ENCODE measurements at regions not wholly inside any gene's neighbourhood (a gene's known extent, or its start where the extent isn't known, plus 50 kb on each side); places are given as distances from the start of the nearest gene placed in this dataset.
"Not testable (repeated sequence)": the region's sequence is repeated elsewhere in the genome, so short reads cannot be mapped to it uniquely, and the experiment has no call there.

DNA sequence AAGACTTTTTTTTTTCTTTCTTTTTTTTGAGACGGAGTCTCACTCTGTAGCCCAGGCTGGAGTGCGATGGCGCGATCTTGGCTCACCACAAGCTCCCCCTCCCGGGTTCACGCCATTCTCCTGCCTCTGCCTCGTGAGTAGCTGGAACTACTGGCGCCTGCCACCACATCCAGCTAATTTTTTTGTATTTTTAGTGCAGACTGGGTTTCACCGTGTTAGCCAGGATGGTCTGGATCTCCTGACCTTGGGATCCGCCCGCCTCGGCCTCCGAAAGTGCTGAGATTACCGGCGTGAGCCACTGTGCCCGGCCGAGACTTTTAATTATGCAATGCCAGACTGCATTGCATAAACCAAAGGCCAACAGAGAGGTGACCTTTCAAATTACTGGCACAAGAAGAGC, 62.6 kb upstream of the GOLGA8Q start:
- TF ChIP-seq, protein P1, sequence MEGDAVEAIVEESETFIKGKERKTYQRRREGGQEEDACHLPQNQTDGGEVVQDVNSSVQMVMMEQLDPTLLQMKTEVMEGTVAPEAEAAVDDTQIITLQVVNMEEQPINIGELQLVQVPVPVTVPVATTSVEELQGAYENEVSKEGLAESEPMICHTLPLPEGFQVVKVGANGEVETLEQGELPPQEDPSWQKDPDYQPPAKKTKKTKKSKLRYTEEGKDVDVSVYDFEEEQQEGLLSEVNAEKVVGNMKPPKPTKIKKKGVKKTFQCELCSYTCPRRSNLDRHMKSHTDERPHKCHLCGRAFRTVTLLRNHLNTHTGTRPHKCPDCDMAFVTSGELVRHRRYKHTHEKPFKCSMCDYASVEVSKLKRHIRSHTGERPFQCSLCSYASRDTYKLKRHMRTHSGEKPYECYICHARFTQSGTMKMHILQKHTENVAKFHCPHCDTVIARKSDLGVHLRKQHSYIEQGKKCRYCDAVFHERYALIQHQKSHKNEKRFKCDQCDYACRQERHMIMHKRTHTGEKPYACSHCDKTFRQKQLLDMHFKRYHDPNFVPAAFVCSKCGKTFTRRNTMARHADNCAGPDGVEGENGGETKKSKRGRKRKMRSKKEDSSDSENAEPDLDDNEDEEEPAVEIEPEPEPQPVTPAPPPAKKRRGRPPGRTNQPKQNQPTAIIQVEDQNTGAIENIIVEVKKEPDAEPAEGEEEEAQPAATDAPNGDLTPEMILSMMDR (CRISPR knock-in tag; IDR thresholded peaks at IDR 0.05) = not testable (repeated sequence)
- TF ChIP-seq ETV6 (CRISPR knock-in tag; conservative IDR thresholded peaks at IDR 0.05); EZH2 (conservative IDR thresholded peaks at IDR 0.05; ENCODE audit: low read depth, low read length); SPEN (CRISPR knock-in tag; IDR thresholded peaks at IDR 0.05; ENCODE audit: low read depth): not testable (repeated sequence)
- TF ChIP-seq, protein P2, sequence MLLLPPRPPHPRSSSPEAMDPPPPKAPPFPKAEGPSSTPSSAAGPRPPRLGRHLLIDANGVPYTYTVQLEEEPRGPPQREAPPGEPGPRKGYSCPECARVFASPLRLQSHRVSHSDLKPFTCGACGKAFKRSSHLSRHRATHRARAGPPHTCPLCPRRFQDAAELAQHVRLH (CRISPR knock-in tag; IDR thresholded peaks at IDR 0.05; ENCODE audit: borderline replicate concordance, low read depth) = not testable (repeated sequence)
